GM18499 (cell line): ENCODE measurements at regions not wholly inside any gene's neighbourhood (a gene's known extent, or its start where the extent isn't known, plus 50 kb on each side); places are given as distances from the start of the nearest gene placed in this dataset.

Experiments used
- ATAC-seq: cut with Tn5 transposase; IDR thresholded peaks from one replicate; pipeline ENCODE4 v1.9.1; 2021; ENCODE audit warnings: moderate number of reproducible peaks; ENCODE audit not compliant: insufficient read depth, unreplicated experiment

DNA sequence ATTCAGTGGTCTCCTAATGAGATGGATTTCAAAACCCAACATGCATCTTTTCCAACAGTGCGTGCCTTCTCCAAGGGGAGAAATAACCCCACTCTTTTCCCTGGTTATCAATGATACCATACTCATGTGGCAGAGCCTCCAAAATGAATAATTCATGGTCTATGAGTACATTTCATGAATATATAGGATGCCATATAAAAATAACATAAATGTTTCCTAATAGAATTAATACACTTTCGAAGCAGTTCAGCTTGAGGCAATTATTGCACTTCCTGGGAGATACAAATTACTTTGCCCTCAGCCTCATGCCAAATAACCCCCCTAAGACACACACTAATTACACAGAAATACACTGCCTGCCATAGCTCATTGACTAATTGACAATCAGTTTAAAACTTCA lies 318.6 kb downstream of the ZSWIM6 start:
- no peak for ATAC-seq

DNA sequence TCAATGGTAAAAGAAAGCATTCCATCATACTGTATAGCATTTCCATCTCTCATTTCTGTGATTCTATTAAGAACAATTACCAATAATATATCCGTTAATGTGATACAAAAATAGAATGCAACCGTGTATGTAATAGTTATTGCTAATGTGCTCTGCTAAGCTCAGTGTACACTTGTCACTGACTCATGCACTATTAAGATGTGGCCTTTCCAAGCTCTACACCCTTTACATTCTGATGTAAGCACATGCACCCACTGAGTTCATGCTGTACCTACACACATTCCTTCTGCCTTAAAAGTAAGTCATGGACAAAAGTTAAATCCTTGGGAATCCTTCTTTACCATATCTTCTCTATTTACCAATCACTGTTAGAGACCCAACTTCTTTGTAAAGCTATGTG lies 319.1 kb downstream of the ZSWIM6 start:
- ATAC-seq = no peak

DNA sequence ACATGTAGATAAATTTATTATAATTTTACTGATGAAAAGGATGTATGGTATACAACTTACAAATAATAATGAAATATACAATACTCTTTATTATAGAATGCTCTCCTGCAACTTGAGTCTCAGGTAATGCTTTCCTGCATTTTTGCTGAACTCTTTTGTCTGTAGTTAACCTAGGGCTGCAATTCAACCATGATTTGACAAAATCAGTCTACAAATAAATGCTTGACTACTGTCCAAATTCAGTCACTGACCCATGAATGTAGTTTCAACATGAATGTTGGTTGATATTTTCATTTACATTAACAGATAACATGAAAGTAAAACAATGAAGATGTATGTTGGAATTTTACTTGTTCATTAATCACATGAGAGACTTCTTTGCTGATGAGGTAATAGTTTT lies 320.9 kb downstream of the ZSWIM6 start:
- ATAC-seq = no peak

DNA sequence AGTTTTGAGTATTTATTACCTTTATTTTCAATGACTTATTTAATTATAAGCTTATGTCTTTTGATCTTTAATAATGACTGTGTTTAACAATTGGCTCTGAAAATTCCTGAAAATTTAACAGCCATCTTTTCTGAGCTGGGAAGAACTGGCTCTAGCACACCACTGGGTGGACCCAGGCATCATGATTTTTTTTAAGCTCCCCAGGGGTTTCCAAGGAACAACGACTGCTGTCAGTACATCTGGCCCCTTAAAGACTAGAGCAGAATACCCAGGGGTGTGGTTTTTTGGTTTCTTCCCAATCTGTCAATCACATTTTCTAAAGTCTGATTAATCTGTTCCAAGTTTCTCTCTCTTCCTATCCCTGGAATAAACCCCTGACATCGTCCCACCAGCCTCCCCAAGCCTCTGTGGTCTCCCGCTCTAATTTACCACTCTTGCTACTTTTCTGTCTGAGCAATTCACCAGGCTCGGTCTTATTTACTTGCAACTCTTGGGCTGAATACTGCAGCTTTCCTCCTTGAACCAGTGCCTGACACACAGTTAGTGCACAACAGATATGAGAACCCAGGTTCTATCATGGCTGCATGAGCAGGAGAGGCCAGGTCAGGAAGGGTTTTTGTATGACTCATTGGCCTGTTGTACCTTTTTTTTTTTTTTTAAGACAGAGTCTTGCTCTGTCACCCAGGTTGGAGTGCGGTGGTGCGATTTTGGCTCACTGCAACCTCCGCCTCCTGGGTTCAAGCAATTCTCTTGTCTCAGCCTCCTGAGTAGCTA lies 321.9 kb downstream of the ZSWIM6 start:
- no peak for ATAC-seq

DNA sequence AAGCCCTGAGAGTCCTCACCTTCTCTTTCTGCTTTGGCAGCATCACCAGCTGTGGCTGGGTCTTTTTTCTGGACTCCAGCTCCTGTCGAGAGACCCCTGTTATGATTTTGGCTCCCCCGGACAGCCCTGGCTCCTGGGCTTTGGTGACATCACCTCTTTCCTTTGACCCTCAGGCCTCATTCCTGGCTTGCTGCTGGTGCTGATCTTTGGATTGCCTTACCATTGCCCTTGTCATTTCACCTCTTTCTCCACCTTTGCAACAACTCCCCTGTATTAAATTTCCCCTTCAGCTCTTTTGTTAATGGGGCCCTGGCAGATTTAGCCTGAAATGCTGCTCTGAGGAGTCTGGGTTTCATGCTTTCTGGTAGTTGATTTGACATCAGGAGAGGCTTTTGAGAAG lies 322.8 kb downstream of the ZSWIM6 start:
- no peak for ATAC-seq

DNA sequence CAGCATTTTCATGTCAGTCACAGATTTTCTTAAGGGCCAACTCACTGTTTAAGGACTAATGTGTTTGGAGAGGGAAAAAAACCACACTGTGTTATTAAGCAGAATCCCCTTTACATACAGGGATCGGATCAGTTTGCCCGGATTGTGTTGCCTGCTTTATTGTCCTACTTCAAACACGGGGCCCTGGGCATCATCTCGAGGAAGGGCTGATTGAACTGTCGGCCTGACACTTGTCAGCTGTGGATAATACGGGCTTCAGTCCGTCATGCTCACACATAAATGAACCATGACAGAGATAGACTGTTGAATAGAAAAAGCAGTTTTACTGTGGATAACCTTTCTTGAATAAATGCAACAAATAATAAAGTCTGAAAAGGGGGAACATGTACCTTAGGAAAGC lies 325.0 kb downstream of the ZSWIM6 start:
- no peak for ATAC-seq

DNA sequence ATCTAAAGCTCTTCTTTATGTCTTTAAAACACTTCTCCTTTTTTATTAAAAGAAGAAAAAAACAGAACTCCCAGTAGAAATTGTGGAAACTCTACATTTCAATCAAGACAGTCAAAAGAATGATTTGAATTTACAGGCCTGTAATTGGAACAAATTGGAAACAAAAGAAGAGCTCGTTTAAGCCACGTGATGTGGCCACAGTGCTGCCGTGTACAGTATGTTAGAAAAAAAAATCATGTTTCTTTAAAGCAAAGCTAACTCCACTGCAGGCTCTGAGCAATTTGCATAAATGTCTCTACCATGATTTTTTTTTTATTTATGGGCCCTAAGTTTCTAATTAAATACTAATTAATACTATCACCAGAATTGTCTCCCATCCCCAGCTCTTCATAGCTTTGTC lies 325.6 kb downstream of the ZSWIM6 start:
- ATAC-seq = no peak

DNA sequence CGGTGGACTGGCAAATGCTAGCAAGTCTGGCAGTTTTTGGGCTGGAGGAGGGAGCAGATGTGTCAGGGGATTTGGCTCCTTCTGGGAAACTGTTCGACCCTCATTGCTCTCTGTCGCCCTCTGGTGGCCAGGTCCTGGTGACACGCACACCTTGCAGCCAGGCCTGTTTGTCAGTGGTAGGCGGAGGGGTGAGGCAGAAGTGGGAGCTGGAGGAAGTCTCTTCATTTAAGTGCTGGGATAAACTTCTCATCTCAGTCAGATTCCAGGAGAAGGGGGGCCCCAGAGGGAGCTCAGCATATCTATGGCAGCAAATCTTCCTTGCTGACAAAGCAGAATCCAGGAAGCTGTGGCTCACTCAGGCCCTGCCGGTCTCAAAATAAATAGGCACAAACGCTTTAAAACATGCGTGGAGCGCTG lies 326.5 kb downstream of the ZSWIM6 start:
- no peak for ATAC-seq

DNA sequence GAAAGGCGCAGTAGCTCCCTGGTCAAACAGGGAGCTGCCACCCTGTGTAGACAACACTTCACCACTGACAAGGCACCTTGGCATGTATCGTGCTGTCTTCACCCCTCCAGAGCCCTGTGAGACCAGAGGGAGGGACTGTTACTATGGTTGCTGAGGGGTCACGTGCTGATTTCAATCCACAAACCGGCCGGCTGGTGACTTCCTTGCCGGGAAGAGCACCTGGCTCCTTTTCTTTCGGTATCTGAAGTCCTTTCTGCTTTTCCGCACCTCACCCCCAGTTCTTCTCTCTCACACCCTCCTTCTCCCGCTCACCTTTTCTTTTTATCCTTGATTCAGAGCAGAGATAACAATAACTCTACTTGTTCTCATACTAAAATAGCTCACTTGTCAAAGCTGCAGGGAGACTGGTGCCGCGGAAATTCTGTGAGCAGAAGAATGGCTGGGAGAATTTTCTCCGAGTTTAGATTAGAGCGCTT lies 327.2 kb downstream of the ZSWIM6 start:
- ATAC-seq = no peak

DNA sequence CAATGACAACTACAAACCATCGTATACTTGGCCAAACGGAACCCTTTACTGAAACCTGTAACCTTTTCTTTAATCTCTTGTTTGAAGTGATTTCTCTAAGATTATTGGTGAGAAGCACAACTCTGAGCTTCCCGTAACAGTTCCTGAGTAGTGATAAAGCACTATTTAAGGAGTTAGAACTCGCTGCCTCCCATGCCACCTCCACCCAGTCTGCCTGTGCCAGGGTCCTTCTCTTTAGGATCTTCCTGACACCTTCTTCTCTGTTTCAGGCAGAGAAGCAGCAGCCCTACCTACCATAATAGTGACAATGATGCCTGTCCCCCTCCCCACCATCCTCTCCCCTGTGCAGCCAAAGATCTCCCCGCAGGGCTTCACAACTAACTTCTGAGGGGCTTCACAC lies 330.6 kb downstream of the ZSWIM6 start:
- no peak for ATAC-seq

DNA sequence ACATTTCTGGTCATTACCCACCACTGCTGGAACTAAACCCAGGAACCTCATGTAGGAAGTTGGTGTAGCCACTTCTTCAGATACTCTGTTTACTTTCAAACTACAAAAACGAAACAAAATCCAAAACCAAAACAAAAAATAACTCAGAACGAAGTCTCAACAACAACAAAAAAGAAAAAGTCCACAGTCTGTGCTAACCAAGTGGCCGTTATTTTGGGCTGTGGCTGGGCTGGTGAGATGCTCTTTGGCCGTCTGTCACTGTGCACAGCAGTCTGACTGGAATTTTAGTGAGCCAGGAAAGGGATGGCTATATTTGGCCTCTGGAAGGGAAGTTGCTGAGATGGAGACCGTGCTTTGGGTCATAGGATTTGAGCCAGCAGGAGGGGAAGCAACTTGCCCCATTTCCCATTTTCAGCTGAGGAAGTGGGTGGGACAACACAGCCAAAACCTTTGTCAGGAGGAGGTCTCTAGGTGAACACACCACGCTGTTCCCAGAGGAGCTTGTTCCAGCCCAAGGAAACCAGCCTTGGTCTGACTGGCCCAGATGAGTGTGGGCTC lies 334.1 kb downstream of the ZSWIM6 start:
- ATAC-seq = no peak

DNA sequence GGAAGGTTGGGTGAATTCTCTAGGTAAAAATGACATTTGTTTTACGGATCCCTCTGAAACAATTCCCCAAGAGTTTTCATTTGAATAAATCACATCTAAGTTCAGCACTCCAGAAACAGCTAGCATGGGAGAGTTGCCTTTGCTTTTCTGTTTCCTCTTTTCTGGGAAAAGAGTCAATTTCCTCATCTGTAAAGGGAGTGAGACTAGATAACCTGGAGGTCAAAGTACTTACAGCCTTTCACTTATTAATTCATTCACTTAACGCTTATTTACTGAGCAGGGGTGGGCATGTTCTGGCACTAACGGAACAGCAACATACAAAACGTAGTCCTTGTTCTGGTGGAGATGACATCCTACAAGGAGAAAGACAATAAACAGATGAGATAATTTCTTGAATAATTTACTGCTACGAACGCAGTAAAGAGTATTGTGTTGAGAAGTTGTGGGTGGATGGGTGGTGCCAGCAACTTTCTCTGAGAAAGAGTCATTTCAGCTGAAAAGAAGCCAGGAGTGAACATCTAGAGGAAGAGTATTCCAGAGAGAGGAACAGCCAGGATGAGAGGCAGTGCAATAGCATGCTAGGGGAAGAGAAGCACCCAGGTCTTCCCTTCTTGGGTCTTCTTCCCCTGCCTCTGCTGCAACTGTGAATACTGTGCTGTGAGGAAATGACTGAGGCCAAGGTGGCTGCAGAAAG lies 335.6 kb downstream of the ZSWIM6 start:
- no peak for ATAC-seq

DNA sequence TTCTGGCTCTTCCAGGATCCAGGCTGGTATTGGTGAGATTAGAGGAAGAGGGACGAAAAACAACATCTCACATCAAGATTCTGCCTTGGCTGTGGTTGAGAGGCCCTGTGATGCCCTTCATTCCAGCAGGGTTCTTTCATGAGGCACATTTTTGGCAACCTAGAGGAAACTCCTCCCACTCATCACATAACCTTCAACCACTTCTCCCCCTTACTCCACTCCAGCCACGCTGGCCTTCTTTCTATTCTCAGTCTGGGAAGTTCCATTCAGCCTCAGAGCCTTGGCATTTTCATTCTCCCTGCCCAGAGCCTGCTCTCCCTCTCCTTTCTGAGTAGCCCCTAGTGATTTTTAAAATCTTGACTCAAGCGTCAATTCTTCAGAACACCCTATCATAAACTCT lies 337.5 kb downstream of the ZSWIM6 start:
- ATAC-seq = no peak

DNA sequence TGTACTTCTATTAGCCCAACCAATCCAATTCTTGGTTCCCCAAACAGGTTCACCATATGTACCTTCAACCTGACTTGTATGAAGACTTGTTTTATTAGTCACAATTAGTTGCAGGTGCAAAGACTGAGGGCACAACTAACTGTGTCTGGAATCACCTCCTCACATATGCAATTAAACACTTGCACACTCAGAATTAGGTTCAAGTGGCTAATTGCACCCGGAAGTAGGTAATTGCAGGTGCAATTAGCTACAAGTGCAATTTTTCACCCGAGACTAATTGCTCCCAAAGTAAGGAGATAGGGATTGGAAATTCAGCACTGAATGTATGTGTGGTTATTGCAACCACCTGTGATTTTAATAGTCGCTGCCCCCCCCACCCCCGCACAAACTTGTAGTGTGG lies 338.9 kb downstream of the ZSWIM6 start:
- ATAC-seq = no peak

DNA sequence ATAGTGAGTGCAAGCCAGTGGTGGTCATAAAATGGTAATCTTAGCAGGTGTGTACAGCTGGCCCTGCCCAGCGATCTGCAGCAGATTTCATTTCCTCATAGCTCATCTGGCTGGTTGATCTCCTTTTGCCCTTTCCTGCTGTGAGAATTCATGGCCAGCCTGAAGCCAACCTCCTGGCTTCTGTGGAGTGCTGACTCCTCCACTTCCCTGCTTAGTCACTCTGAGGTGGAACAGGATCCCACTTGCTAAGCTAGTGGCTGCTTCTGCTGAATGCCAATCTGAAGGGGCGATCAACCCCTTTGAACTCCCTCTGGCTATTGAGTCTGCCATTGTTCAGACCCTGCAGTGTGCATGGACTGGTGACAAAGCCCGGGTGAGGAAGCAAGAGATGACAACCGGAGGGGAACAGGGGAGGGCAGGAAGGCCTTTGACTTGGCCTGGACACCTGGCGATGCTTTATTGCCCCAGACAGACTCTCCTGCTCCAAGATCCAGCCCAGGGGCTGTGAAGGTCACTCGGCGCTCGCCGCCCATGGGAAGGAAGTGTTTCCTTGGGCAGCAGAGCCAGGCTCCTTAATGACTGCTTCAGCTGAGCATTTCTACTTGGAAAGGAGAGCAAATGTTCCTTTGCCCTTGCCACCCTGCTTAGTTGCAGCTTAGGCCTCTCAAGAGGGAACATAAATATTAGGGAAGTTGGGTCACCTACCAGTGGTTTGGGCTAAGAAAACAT lies 341.1 kb downstream of the ZSWIM6 start:
- no peak for ATAC-seq

DNA sequence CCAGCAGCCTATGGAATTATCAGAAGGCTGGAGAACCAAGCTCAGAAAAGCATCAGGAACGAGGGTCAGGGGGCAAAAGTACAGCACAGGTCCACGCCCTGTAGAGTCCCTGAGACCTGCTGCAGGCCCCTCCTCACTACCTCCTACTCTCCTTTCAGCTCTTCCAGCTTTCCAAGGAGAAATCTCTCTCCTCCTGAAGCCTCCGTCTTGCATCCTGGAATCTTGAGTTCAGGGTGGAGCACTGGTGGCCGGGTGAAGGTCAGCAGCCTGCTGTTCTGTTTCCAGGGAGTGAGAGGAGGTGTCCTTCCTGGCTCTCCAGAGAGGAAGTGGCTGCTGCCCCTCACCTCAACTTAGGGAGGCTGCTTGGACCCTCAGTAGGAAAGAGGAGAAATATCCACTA lies 342.3 kb downstream of the ZSWIM6 start:
- ATAC-seq = no peak

DNA sequence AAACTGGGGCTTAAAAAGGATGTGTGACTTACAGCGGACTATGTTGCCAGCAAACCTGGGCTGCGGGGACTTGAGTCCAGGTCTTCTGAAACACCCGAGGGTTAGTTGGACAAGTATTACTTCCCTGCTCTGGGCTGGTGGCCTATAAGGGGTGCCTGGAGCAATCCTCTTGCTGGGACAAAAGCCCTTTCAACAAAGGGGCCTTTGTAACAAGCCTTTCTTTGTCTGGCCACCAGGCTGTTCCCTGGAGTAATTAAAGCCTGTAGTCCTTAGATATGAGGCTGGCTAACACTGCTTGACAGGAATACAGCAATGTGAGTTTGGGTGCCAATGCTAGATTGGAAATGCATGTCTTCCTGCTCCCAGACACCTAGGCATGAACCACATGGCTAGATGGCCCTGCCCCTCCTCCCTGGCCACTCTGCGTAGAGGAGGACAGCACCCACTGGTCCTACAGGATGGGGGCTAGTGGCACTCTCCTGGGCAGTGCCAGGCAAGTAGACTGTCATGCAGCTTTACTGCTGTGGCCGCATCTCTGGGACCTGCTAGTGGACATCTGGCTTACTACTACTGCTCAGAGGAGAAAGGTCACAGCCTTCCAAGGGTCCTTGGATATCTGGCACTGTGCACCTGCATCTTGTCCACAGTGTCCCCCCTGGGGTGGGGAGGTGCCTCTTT lies 343.1 kb downstream of the ZSWIM6 start:
- ATAC-seq = no peak

DNA sequence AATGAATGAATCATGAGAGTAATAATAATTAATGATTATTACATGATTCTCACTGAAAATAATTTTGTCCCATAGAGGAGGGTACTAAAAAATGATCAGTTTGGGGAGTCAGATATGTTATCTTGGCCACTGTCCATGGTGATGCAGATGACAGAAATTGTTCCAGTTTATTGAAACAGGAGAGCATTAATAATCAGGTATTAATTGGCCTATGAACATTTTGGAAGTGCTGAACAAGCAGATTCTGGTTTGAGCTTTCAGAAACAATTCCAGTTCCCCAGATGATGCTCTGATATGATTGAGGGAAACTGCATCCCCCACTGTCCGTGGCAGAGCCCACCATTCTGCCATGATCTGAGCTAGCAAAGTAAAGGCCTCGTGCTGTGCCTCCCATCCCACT lies 345.2 kb downstream of the ZSWIM6 start:
- no peak for ATAC-seq

DNA sequence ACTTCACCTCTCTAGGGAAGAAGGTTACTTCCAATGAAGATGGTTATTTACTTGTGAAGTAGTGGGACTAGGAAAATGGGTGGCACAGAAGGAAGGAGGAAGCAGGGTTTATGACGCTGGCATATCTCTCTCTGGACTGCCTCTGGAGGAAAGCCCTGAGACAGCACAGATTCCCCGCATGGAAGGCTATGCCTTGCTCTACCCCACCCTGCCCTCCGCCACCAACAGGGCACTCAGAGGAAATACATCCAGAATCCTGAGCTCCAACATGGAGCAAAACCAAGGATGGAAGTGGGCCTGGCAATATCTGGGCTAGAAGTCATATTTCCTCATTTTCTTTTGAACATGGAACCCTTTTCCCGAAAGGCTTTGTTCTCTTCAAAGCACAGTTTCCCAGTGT lies 346.9 kb downstream of the ZSWIM6 start:
- no peak for ATAC-seq

DNA sequence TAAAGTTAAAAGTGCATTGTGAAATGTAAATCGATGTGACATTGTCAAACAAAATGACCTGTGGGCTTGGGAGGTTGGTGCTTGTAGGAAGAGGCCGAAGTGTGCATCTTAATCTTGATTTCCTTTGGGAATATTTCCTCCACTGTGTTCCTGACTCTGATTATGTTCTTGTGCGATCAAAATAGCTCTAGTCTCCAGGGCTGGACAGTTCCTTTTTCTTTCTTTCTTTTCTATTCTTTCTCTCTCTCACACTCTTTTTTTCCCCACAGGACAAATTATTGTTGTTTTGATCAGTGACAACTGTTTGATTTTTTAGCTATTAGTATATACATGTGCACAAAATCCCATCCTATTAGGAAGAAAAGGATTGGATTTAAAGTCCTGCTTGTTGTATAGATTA lies 347.5 kb downstream of the ZSWIM6 start:
- no peak for ATAC-seq
